NCI-H2196 (cell line): ENCODE measurements at regions not wholly inside any gene's neighbourhood (a gene's known extent, or its start where the extent isn't known, plus 50 kb on each side); places are given as distances from the start of the nearest gene placed in this dataset.
"Not testable (repeated sequence)": the region's sequence is repeated elsewhere in the genome, so short reads cannot be mapped to it uniquely, and the experiment has no call there.

Experiments used
- DNase-seq: peaks from one replicate; lab custom pipeline; 2025; ENCODE audit not compliant: unreplicated experiment; lab: John Stamatoyannopoulos, UW

DNA sequence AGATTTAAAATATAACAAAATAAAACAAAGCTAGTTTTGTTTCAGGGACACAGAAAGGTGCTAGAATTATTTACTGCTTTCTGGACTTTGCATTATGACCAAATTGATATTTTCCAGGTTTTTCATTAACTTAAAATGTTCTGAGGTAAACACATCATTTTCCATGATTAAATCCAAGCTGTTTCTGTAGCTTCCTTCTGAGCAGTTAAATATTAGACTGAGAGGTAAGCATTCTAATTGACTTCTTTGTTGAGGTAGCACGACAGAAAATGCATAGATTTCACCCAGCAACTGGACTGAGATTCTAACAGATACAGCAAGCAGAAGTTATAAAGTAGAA is 98.3 kb downstream of the BMP4 start:
- DNase-seq, result no peak

DNA sequence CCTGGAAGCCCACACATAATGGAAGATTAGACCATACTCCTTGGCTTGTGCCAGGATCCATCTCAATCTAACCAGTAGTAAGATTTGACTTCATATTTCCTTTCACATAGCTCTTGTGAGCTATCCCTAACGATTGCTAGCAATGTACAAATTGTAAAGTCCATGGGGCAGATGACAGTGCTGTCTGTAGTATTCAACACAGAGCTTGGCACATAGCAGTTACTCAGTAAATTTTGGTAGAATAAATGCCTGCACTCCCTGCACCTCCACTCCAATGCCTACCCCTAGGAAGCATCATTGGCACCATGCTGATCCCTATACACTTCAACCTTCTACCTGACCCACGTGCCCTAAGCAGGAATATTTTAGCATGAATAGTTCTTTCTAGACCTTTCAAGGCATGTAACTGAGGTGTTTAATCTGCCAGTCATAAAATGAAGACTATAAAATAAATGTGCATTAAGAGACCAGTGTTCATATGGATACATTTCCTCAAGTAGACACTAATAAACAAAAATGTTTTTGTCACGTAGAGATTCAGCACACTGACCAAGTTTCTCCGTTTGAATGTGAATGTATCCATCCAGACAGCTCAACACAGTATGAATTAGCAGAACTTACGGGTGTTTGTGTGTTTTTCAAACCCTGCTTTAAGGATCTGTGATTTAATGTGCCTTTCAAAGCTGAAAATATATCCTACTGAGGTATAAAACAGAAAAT is 98.8 kb downstream of the BMP4 start:
- no peak for DNase-seq

DNA sequence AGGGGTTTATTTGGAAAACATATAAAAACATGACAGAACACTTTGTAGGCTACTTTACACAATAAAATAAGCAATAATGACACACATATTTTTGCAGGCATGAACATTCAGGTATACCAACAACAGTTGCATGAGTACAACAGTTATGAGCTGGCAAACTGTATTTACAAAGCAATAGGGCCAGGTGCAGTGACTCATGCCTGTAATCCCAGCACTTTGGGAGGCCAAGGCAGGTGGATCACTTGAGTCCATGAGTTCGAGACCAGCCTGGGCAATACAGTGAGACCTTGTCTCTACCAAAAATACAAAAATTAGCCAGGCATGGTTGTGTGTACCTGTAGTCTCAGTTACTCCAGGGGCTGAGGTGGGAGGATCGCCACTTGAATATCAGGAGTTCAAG is 101.1 kb downstream of the BMP4 start:
- no peak for DNase-seq

DNA sequence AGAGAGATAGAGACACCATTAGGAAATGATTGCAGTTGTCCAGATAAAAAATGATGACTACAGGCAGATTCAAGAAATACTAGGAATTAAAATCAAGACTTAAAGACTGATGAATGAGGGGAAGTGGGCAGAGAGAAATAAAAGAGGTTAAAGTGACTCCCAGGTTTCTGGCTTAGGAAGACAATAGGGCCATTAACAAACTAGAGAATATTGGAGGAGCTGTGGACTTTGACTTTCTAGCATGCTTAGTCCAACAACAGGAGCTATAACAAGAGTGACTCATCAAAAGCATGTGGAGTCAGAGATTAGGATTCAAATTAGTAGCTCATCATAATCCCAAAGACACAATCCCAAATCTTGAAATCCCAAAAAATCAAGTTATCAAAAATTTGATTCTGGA is 101.5 kb downstream of the BMP4 start:
- DNase-seq, result no peak

DNA sequence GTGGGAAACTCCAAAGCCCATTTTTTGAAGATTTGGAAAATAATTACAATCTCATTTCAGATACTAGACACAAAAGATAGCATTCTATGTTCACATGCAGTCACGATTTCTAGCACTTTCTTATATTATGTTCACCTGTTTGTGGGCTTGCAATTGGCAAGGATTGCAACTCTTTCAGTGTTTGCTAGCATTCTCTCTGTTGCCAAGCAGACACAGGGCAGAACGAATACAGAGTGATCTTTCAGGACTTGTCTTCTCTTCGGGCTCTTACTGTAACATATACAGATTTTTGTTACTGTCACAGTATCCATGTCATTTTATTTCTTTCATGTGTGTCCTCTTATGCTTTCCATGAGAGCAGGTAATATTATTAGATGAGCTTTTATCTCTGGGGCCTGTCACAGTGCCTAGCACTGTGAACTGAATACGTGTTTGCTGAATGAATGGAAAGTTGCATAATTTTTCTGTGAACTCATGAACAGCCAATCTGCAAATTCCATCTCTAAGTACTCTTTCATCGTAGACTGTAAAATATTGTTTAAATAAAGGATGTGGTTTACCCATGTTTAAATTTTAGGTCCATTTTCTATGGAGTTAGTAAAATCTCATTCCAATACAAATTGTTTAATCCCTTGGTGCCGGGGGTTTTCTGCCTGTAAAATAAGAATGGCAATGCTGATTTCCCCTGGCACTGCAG is 105.1 kb downstream of the BMP4 start:
- no peak for DNase-seq

DNA sequence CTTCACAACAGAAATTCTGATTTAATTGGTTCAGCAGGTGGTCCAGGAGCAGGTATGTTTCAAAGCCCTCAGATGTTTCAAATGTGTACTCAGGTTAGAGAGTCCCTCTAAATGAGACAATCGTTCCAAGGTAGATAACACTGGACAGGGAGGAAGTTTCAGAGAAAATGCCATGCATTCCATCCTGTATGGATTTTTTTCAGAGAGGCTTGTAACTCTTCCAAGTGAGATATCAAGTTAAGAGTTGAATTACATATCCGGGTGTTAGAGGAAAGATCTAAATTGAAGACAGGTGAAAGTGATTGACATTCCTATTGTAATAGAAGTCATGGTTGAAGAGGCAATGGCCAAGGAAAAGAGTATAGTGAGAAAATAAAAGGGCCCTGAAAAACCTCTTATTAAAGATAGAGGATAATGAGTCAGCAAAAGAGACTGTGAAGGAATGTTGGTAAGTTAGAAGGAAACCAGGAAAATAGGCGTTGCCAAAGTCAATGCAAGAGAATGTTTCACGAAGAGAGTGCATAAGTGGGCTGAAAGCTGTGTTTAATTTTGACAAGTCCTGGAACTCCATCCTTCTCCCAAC is 105.8 kb downstream of the BMP4 start:
- DNase-seq, result no peak

DNA sequence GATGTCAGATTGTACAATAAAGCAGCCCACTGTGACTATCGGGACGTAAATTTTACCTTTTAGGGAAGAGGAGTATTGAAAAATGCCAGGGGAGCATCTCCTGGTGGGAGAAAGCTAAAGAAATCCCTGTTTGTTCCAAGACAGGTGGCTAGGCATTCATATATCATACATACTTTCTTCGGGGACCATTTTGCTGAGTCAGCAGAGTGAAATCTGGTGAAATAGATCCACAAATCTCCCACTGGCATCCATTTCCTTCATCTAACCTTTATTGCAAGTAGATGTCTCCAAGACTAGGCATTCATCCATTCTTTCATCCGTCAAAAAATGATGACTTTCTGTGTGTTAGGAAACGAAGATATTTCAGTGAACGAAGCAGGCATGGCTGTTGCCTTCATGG is 107.1 kb downstream of the BMP4 start:
- no peak for DNase-seq

DNA sequence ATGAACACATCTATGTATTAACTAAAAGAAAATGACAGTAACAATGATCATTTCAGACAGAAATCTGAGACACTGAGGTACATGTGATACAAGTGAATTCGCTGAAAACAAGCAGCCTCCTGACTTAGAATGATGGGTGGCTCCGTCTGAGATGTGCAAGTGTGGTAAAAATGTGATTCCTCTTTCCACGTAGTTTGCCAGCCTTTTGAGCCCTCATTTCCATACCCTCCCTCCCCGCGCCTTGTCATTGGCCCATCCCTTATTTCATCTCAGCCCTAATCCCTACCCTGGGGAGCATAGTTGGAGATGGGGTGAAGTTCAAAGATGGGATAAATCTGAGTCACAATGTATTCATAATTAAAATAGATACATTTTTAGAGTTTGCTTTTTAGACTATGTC is 107.8 kb downstream of the BMP4 start:
- no peak for DNase-seq

DNA sequence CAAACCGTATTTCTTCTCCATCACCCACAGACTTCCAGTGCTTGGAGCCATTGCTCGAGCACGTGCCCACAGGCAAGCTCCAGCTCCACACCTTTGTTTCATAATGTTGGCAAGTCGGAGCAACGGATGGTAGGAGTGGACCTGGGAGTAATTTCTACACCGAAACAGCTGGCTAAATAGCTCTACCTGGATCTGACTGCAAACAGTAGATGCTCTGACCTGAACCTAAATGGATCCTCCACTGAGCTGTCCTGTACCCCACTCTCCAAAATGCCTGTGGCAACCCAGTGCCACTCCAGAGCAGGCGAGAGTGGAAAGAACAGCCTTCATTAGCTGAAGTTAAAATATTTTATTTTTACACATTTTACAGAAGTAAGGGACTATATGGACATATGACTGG is 108.7 kb downstream of the BMP4 start:
- DNase-seq, result no peak

DNA sequence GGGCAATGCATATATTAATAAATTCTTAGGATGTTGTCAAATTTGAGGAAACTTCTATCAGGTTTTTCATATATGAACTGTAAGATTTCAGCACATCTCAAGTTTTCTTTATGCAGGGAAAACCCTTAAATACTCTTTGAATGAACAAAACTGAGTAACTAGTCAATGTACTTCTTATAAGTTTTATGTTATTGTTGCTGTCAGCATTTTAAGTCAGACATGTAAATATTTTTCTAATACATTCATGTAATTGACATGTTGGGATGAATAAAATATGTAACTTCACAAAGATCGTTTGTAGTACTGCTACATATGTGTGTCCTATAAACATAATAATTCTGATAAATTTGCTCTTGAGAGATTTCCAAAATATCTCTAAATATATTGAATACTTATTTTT is 109.6 kb downstream of the BMP4 start:
- no peak for DNase-seq

DNA sequence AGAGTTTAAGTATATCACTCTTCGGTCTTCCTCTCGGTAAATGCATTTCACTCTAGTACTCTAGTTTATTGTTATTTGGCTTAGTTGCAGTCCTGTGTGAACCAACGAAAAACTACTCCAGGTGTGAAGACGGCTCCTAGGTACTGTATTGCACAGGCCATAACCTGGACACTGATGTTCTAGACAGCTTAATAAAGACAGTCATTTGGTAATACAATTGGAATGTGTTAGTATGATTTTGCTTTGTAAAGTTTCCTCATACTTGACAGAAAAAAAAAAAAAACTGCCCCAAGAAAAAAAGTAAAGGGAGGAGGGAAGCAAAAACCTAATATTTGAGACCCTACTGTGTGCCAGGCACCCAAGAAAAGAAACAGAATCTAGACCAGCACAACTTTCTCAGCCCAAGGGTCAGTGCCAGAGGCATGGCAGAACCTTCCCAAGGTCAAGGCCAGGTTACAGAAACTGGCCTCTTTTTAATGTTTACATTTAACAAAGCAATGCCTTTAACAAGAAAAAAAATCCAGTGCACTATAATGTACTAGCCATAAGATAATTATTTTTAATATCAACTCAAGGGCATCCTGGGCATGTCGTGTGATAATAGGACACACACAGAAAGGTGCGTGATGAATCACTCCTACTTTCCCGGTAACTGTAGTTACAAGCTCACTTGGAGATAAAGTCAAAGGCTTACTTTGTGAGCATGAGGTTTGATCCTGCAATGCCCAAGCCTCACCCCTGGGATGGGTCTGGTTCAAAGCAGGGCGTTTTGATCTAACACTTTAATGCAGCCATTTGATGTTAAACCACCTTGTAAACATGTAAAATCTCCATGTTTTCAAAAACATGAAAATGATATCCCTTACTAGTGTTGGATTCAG is 110.6 kb downstream of the BMP4 start:
- no peak for DNase-seq

DNA sequence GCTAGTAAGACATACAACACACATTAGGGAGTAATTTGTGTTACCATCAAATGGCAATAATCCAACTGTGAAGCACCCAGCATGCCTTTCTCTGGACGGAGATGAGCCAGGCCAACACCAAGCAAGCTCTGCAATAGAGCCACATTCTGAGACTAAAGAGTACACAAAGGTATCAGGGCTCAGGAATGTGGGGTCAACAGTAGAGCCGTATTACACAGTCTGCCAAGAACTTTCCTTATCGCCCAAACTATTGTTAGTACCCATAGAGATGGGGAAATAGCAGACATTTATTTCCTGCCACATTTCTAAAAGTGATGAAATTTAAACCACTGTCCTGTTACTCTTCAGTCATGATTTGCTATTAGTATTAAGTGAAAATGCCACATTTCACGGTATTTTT is 113.7 kb downstream of the BMP4 start:
- DNase-seq, result no peak

DNA sequence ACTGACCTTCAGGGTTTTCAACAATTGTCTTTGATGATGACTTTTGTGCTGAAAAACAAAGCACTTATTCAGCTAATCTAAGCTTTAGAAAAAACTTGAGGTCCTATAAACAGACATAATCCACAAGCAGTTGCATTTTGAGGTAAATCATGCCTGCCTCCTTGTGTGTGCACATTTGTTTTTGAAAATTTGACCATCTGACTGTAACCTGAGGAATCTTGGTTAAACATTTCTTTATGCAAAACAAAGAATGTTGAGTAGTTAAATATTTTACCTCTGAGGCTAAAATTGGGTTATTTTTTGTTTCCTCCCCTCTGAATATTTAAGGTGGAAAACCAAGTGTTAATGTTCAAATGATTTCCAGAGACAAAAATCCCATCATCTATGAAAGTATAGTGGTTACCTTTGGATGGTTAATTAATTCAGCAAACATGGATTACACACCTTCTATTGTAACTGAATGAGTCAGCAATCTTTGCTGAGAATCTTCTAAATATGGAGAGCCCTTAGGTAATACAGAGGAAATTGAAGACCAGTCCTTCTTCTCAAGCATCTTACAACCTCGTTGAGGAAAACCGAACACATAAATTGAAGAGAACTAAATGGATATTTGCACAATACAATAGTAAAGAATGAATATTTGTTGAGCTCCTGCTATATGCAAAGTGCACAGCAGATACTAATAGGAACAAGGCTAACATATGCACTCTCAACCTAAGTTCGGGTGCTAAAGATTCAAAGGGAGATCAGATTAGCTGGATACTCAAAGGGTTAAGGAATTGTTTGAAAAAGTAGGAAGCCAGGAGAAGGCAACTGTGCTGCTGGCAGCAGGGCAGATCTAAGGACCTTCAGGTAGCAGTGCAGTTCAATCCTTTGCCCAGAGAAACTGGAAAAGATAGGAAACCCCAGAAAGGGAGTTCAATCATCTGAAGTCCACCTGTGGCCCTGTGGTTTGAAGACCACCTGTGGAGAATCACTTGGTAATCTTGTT is 115.2 kb downstream of the BMP4 start:
- no peak for DNase-seq

DNA sequence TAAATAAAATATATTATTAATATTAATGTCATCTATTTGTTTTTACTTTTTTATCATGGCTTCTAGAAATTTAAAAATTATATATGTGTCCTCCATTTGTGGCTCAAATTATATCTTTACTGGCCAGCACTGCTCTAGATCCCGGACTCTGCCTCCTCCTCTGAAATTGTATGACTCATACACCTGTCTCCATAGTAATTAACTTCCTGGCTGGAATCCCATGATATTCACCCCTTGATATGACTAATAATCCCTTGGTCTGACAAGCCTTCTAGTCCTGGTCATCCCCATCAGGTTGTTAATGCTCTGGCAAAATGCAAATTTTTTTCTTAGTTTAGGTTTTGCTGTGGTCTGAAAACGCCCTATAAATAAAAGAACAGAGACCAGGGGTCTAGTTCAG is 116.2 kb downstream of the BMP4 start:
- DNase-seq, result no peak

DNA sequence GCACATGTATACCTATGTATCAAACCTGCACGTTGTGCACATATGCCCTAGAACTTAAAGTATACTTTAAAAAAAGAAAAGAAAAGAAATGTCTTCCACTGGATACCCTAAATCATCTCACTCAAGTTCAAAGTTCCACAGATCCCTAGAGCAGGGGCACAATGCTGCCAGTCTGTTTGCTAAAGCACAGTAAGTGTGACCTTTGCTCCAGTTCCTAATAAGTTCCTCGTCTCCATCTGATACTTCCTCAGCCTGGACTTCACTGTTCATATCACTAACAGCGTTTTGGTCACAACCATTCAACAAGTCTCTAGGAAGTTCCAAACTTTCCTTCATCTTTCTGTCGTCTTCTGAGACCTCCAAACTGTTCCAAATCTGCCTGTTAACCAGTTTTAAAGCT is 118.3 kb downstream of the BMP4 start:
- DNase-seq, result no peak

DNA sequence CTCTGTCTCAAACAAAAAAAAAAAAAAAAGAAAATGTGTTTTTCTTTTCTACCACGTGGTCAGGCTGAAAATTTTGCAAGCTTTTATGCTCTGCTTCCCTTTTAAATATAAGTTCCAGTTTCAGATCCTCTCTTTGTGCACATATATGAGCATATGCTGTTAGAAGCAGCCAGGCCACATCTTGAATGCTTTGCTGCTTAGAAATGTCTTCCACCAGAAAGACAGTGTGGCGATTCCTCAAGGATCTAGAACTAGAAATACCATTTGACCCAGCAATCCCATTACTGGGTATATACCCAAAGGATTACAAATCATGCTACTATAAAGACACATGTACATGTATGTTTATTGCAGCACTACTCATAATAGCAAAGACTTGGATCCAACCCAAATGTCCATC is 119.0 kb downstream of the BMP4 start:
- DNase-seq, result not testable (repeated sequence)

DNA sequence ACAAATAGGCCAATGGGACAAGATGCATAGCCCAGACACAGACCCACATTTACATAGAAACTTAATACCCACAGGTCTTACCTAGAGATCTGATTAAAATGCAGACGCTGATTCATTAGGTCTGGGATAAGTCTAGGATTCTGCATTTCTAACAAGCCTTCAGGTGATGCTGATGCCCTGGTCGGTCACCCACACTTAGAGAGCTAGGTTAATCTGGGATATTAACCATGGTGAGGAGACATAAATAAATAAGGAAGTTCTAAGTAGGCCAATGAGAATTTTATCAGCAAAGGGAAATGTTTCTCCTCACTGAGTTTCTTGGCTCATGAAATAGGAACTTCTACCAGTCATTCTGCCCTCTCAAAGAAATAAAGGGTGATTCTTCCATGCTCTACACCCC is 120.1 kb downstream of the BMP4 start:
- DNase-seq, result no peak

DNA sequence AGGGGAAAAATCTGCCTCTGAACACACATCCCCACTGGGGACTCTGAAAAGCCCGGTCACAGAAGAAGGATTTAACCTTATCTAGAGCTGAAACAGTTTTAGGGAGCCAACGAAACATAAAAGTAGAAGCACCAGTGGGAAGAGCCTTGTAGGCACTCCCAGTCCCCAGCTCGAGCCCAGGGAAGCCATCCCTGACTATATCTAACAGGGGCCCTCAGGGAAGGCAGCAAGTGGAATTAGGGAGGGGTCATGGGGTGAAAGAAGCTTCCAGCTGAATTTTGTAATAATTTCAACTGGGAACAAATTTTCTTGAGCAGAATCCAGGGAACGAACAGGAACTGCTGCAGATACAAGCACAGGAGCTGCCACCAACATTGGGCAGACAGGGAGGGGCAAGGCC is 127.8 kb downstream of the BMP4 start:
- no peak for DNase-seq

DNA sequence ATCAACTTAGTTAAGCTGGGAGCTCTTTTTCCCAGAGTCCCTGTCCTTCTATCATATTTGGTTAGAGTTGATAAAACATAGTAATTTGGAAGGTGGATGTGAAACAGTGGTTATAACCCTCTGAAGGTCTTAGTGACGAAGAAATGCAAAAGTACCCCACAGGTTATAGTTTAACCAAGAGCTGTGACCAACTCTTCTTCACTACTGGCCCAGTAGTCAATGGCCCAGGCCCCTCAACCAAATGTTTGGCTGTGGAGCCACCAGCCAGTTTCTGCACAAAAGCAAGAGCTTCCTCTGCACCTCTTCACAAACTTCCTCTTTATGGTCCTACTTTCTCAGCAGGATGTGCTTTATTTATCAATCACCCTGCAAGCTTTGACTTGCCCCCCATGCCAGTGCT is 132.6 kb downstream of the BMP4 start:
- no peak for DNase-seq

DNA sequence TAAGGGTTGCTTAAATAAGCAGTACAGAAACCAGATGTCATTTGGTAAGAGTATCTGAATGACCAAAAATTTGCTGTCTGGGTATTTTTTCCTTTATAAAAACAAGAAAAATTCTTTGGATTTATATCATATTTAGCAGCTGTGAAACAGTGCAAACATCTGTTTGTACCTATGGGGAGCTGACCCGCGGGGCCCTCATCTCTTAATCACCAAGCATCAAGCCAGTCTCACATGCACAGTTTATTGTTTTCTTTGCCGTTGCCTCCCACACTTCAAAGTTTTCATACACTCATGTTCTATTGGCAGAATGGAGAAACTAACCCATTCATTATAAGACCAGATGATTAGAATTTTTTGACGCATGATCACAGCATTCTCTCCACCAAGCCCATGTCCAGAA is 142.2 kb downstream of the BMP4 start:
- no peak for DNase-seq

DNA sequence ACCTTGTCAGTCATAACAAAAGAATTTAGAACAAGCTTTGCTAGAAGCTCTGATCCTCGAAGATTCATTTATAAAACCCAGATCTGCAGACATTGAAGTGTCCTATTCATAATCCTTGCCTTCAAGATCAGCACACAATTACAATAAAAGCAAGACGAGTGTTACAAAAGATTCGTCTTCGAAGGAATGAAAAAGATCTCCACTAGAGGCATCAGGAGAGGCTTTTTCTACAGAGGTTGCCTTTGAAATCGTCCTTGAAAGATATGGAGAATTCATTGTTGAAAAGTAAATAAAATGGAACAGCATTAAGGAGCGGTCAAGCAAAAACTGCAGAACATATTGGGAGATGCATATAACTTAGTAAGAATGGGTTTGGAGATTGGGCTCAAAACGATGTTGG is 146.4 kb downstream of the BMP4 start:
- no peak for DNase-seq
